Hematopoietic multipotent progenitor cell treated with erythropoietin and hydrocortisone succinate and interleukin-3 and kit ligand, for 8 days (in vitro differentiated cells): ENCODE measurements at regions not wholly inside any gene's neighbourhood (a gene's known extent, or its start where the extent isn't known, plus 50 kb on each side); places are given as distances from the start of the nearest gene placed in this dataset.

Experiments
- DNase-seq: peaks from one replicate; pipeline ENCODE4 v3.0.0-alpha.2; 2015

GRCh38 chr20:50301712-50302111 is 111.1 kb downstream of the CEBPB start:
- no peak for DNase-seq

GRCh38 chr20:50302341-50303057 is 111.9 kb downstream of the CEBPB start:
- no peak for DNase-seq

GRCh38 chr20:50303573-50304500 is 113.2 kb downstream of the CEBPB start:
- peak; percentile 63 for DNase-seq

- DNase-seq = no peak
Measured at GRCh38 chr20:50304501-50304856, 113.8 kb downstream of the CEBPB start.

- DNase-seq = no peak
Measured at GRCh38 chr20:50304923-50305635, 114.4 kb downstream of the CEBPB start.

- DNase-seq = no peak
Measured at GRCh38 chr20:50305636-50306477, 115.2 kb downstream of the CEBPB start.

- no peak for DNase-seq
Measured at GRCh38 chr20:50306478-50307423, 116.1 kb downstream of the CEBPB start.

GRCh38 chr20:50308166-50308512 is 117.5 kb downstream of the CEBPB start:
- DNase-seq = no peak

GRCh38 chr20:50308513-50309279 is 118.1 kb downstream of the CEBPB start:
- no peak for DNase-seq

- DNase-seq = no peak
Measured at GRCh38 chr20:50309280-50309763, 118.7 kb downstream of the CEBPB start.

- DNase-seq = no peak
Measured at GRCh38 chr20:50309764-50310672, 119.4 kb downstream of the CEBPB start.

- DNase-seq = no peak
Measured at GRCh38 chr20:50310673-50311051, 120.0 kb downstream of the CEBPB start.

- DNase-seq = no peak
Measured at GRCh38 chr20:50311308-50312001, 120.8 kb downstream of the CEBPB start.

- DNase-seq = no peak
Measured at GRCh38 chr20:50312002-50312681, 121.5 kb downstream of the CEBPB start.

GRCh38 chr20:50312682-50313521 is 122.3 kb downstream of the CEBPB start:
- no peak for DNase-seq

GRCh38 chr20:50313522-50313820 is 122.8 kb downstream of the CEBPB start:
- no peak for DNase-seq
